Suprapubic skin (tissue), 4 donors: ENCODE measurements at regions not wholly inside any gene's neighbourhood (a gene's known extent, or its start where the extent isn't known, plus 50 kb on each side); places are given as distances from the start of the nearest gene placed in this dataset.
"Not testable (repeated sequence)": the region's sequence is repeated elsewhere in the genome, so short reads cannot be mapped to it uniquely, and the experiment has no call there.

ENCODE experiments used
- POLR2A ChIP-seq, 2 donors: fragments of 450-650 bp; IDR thresholded peaks; one replicate each; pipeline ENCODE4 v1.6.1; 2017; ENCODE audit warnings: antibody characterized with exemption in 2 of 2, mild to moderate bottlenecking in 2 of 2, moderate library complexity in 2 of 2
- POLR2AphosphoS5 ChIP-seq, 3 donors: sonication (generic); formaldehyde crosslinking; IDR thresholded peaks; one replicate each; pipeline ENCODE4 v1.6.1; 2017; ENCODE audit warnings: antibody characterized with exemption in 3 of 3
- TF ChIP-seq, protein P1 (sequence below), 2 donors: fragments of 200-600 bp in 1 of 2; fragments of 450-650 bp in 1 of 2; sonication (generic) in 1 of 2; IDR thresholded peaks; one replicate each; pipeline ENCODE4 v1.5.1; 2016 to 2019; ENCODE audit warnings: antibody characterized with exemption in 2 of 2, mild to moderate bottlenecking in 1 of 2, moderate library complexity in 1 of 2

DNA sequence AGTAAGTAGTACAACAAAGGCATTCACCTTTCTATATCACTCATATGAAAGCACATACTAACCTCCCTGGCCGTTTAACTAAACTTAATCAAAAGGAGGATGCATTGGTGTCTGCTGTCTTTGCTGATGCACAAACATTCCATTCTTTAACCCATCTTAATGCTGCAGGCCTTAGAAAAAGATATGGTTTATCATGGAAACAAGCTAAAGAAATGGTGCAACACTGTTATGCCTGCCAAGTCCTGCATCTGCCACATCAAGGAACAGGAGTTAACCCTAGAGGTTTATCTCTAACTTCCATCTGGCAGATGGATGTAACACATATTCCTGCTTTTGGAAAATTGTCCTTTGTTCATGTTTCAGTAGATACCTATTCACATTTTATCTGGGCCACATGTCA is 296.5 kb upstream of the DKK2 start:
- not testable (repeated sequence) for TF ChIP-seq POLR2A, POLR2AphosphoS5 (IDR thresholded peaks at IDR 0.05)
- TF ChIP-seq, protein P1, sequence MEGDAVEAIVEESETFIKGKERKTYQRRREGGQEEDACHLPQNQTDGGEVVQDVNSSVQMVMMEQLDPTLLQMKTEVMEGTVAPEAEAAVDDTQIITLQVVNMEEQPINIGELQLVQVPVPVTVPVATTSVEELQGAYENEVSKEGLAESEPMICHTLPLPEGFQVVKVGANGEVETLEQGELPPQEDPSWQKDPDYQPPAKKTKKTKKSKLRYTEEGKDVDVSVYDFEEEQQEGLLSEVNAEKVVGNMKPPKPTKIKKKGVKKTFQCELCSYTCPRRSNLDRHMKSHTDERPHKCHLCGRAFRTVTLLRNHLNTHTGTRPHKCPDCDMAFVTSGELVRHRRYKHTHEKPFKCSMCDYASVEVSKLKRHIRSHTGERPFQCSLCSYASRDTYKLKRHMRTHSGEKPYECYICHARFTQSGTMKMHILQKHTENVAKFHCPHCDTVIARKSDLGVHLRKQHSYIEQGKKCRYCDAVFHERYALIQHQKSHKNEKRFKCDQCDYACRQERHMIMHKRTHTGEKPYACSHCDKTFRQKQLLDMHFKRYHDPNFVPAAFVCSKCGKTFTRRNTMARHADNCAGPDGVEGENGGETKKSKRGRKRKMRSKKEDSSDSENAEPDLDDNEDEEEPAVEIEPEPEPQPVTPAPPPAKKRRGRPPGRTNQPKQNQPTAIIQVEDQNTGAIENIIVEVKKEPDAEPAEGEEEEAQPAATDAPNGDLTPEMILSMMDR (IDR thresholded peaks at IDR 0.05), result not testable (repeated sequence)
